Endothelial cell of umbilical vein (primary cell): ENCODE measurements at regions not wholly inside any gene's neighbourhood (a gene's known extent, or its start where the extent isn't known, plus 50 kb on each side); places are given as distances from the start of the nearest gene placed in this dataset.

Source experiments
- BruUV-seq: library from RNA; stranded (reverse); fragments of 400-500 nt; replicated peaks from 2 replicates; lab custom pipeline; 2021; lab: Mats Ljungman, UMichigan
- CTCF ChIA-PET: fragments of 300-600, 350-600 bp; sonication (Branson Sonifier 250); formaldehyde crosslinking; loops from one replicate; lab custom pipeline; 2021; ENCODE audit warnings: antibody characterized with exemption, inconsistent platforms; lab: Charles Lee
- POLR2A ChIA-PET: fragments of 300-600, 350-600 bp; sonication (Branson Sonifier 250); formaldehyde crosslinking; loops from one replicate; lab custom pipeline; 2021; ENCODE audit warnings: antibody characterized with exemption, inconsistent platforms; lab: Charles Lee
- DNase-seq: peaks from one replicate; pipeline ENCODE4 v3.0.0-alpha.2; 2011; ENCODE audit warnings: low read depth, low spot score
- FAIRE-seq: peaks from 2 replicates; lab custom pipeline; 2011; peaks lifted over from hg19 to GRCh38; lab: Jason Lieb, UNC
- H2AFZ ChIP-seq: 2 replicates; pipeline ENCODE4 v1.6.0; 2012; ENCODE audit warnings: low read depth, low read length, control low read depth, inconsistent platforms
- H3K27ac ChIP-seq: 2 replicates; pipeline ENCODE4 v1.5.1; 2011; ENCODE audit warnings: low read depth, mild to moderate bottlenecking, control low read depth, low read length, moderate library complexity; ENCODE audit not compliant: insufficient read depth
- H3K27me3 ChIP-seq, 2 experiments: 2 replicates each; pipeline versions ENCODE4 v1.6.0 to v1.6.1; 2011; ENCODE audit warnings: low read length in 2 of 2, mixed read lengths in 1 of 2; ENCODE audit not compliant: control insufficient read depth in 2 of 2, insufficient read depth in 2 of 2
- H3K36me3 ChIP-seq, 2 experiments: 2 replicates in 1 of 2; 3 replicates in 1 of 2; pipeline ENCODE4 v1.5.1; 2011; ENCODE audit warnings: low read length in 2 of 2, mild to moderate bottlenecking in 1 of 2, moderate library complexity in 1 of 2; ENCODE audit not compliant: control insufficient read depth in 2 of 2, insufficient read depth in 2 of 2; ENCODE audit errors: extremely low read depth in 1 of 2
- H3K4me1 ChIP-seq: 3 replicates; pipeline ENCODE4 v1.5.1; 2011; ENCODE audit warnings: mild to moderate bottlenecking, low read length; ENCODE audit not compliant: control insufficient read depth, insufficient read depth; ENCODE audit errors: extremely low read depth
- H3K4me2 ChIP-seq: 2 replicates; pipeline ENCODE4 v1.6.1; 2011; ENCODE audit warnings: low read length, control low read depth, mixed read lengths; ENCODE audit not compliant: insufficient read depth
- H3K4me3 ChIP-seq, 3 experiments: fragments of 200-600 bp in 1 of 3; sonication (generic), shearing (Covaris generic) in 1 of 3; replicated peaks in 1 of 3; 2 replicates each; pipeline ENCODE4 v1.5.1; 2011 to 2016; ENCODE audit warnings: control low read depth in 3 of 3, low read length in 3 of 3, mild to moderate bottlenecking in 2 of 3, inconsistent platforms in 1 of 3, low read depth in 1 of 3, moderate library complexity in 1 of 3; ENCODE audit not compliant: insufficient read depth in 1 of 3
- H3K79me2 ChIP-seq: 2 replicates; pipeline ENCODE4 v1.6.0; 2012; ENCODE audit warnings: low read length, inconsistent platforms; ENCODE audit not compliant: control insufficient read depth, insufficient read depth
- H3K9ac ChIP-seq: replicated peaks from 2 replicates; pipeline ENCODE3; 2011; ENCODE audit warnings: low read length, control low read depth; ENCODE audit not compliant: insufficient read depth; ENCODE audit errors: extremely low read depth
- H3K9me1 ChIP-seq: replicated peaks from 3 replicates; pipeline ENCODE4 v1.6.0; 2011; ENCODE audit warnings: mild to moderate bottlenecking, low read length; ENCODE audit not compliant: control insufficient read depth, insufficient read depth; ENCODE audit errors: extremely low read depth
- H3K9me3 ChIP-seq: replicated peaks from 2 replicates; pipeline ENCODE4 v1.5.1; 2012; ENCODE audit warnings: low read length, inconsistent platforms; ENCODE audit not compliant: control insufficient read depth, insufficient read depth
- H4K20me1 ChIP-seq: replicated peaks from 2 replicates; pipeline ENCODE3; 2011; ENCODE audit warnings: mild to moderate bottlenecking, low read length; ENCODE audit not compliant: control insufficient read depth, insufficient read depth; ENCODE audit errors: extremely low read depth
- EZH2 ChIP-seq: IDR thresholded peaks from 2 replicates; pipeline ENCODE4 v1.6.1; 2012; ENCODE audit warnings: borderline replicate concordance, low read depth, mild to moderate bottlenecking, moderate library complexity, low read length, inconsistent platforms; ENCODE audit not compliant: severe bottlenecking
- FOS ChIP-seq: IDR thresholded peaks from 2 replicates; pipeline ENCODE4 v1.6.1; 2011; ENCODE audit warnings: mild to moderate bottlenecking, low read length, moderate library complexity, borderline replicate concordance; ENCODE audit not compliant: insufficient read depth
- GATA2 ChIP-seq: IDR thresholded peaks from 2 replicates; pipeline ENCODE4 v1.7.0; 2011; ENCODE audit warnings: low read depth, mild to moderate bottlenecking, moderate library complexity, mixed read lengths, low read length; ENCODE audit not compliant: insufficient read length, insufficient read depth
- JUN ChIP-seq: IDR thresholded peaks from 2 replicates; pipeline ENCODE4 v1.6.1; 2011; ENCODE audit warnings: borderline replicate concordance, low read depth; ENCODE audit not compliant: insufficient read length, insufficient read depth
- MYC ChIP-seq: IDR thresholded peaks from one replicate; pipeline ENCODE4 v1.6.1; 2011; ENCODE audit warnings: mild to moderate bottlenecking, low read depth, low read length
- POLR2A ChIP-seq: IDR thresholded peaks from 2 replicates; pipeline ENCODE4 v1.6.1; 2012; ENCODE audit warnings: low read depth, mild to moderate bottlenecking, control low read depth, low read length
- POLR2AphosphoS5 ChIP-seq: IDR thresholded peaks from 2 replicates; pipeline ENCODE4 v1.6.1; 2012; ENCODE audit warnings: low read depth, mild to moderate bottlenecking, control low read depth, low read length, moderate library complexity; ENCODE audit not compliant: insufficient read depth
- dilution Hi-C: fragments of 300-500 bp; cut with MboI; formaldehyde crosslinking; loops from one replicate; pipeline ENCODE4 v1.15.0; 2019; ENCODE audit warnings: low sequenced_read_pairs; ENCODE audit not compliant: extremely low pct_ligation_motif_present
- intact Hi-C: fragments of 100-400 bp; cut with micrococcal nuclease; formaldehyde crosslinking; loops from one replicate; pipeline ENCODE4 v1.10.0; 2022
- TF ChIP-seq, protein P1 (sequence below): IDR thresholded peaks from 2 replicates; pipeline ENCODE4 v1.6.1; 2011; ENCODE audit not compliant: insufficient read depth, insufficient read length
- TF ChIP-seq, protein P2 (sequence below), 2 donors: IDR thresholded peaks; 1 replicate in 1 of 2; 2 replicates in 1 of 2; pipeline ENCODE4 v1.5.1; 2011; ENCODE audit warnings: low read length in 2 of 2, mild to moderate bottlenecking in 2 of 2, moderate library complexity in 2 of 2, control low read depth in 1 of 2, inconsistent platforms in 1 of 2, low read depth in 1 of 2; ENCODE audit not compliant: insufficient read depth in 1 of 2; ENCODE audit errors: extremely low read depth in 1 of 2

DNA sequence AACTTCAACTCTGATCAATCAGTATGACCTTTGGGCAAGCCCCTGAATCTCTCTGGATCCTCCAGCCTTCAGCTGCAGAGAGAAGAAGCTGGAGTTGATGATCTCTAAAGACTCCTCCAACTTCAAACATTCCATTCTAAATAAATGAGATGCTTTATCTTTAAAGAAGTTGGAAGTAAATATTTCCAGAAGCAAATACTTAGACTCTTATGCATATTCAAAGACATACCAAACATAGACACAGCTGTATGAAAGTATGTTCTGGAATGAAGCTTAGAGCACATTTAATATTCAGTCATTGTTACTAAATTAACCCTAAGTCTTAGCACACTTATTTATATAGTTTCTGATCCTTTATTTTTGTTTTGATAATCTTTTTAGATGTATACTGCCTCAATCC lies 77.6 kb upstream of the ACP3 start:
- Histone ChIP-seq H3K4me2 (no peak overlapping the region), H3K9me3 (no peaks in the 10 kb centered on the region), H3K4me1 (no peaks in the 10 kb centered on the region), H3K4me3 (no peak overlapping the region), H2AFZ (no peak overlapping the region), H3K9me1 (no peaks in the 10 kb centered on the region), H3K27ac (no peak overlapping the region), H3K9ac (no peak overlapping the region), H3K79me2 (no peaks in the 10 kb centered on the region), H3K36me3 (no peaks in the 10 kb centered on the region), H3K27me3 (peaks cover 0 to 5% of the 10 kb centered on the region in 2 experiments), H4K20me1 (no peaks in the 10 kb centered on the region)
- no TSS peak for BruUV-seq
- intact Hi-C loops (no loop called here), dilution Hi-C loops (no loop called here)
- FAIRE-seq (no peak), DNase-seq (no peak)
- TF ChIP-seq FOS (no peak), POLR2AphosphoS5 (no peak), EZH2 (no peak), JUN (no peak), GATA2 (no peak), POLR2A (no peak), MYC (no peak)
- TF ChIP-seq, protein P1, sequence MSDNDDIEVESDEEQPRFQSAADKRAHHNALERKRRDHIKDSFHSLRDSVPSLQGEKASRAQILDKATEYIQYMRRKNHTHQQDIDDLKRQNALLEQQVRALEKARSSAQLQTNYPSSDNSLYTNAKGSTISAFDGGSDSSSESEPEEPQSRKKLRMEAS = no peak
- TF ChIP-seq, protein P2, sequence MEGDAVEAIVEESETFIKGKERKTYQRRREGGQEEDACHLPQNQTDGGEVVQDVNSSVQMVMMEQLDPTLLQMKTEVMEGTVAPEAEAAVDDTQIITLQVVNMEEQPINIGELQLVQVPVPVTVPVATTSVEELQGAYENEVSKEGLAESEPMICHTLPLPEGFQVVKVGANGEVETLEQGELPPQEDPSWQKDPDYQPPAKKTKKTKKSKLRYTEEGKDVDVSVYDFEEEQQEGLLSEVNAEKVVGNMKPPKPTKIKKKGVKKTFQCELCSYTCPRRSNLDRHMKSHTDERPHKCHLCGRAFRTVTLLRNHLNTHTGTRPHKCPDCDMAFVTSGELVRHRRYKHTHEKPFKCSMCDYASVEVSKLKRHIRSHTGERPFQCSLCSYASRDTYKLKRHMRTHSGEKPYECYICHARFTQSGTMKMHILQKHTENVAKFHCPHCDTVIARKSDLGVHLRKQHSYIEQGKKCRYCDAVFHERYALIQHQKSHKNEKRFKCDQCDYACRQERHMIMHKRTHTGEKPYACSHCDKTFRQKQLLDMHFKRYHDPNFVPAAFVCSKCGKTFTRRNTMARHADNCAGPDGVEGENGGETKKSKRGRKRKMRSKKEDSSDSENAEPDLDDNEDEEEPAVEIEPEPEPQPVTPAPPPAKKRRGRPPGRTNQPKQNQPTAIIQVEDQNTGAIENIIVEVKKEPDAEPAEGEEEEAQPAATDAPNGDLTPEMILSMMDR (IDR thresholded peaks at IDR 0.05; ENCODE audit: extremely low read depth in 1 of 2, insufficient read depth in 1 of 2, low read depth in 1 of 2, low read length in 2 of 2) = no peak
- CTCF ChIA-PET = interaction anchor here (0.7 to 1.6 kb wide), 2 partner anchors 8 to 11 kb away, joined by 3 read pairs; no protein-coding TSS in a partner anchor
- POLR2A ChIA-PET = no interaction called here
